Liver (tissue), 8 donors: ENCODE measurements at regions not wholly inside any gene's neighbourhood (a gene's known extent, or its start where the extent isn't known, plus 50 kb on each side); places are given as distances from the start of the nearest gene placed in this dataset.

Experiments used
- DNase-seq: peaks from one replicate; pipeline ENCODE4 v3.0.0-alpha.2; 2017; ENCODE audit warnings: low spot score
- H3K27ac ChIP-seq, 2 donors: one replicate each; pipeline ENCODE4 v1.7.0; 2013; ENCODE audit warnings: inconsistent platforms in 2 of 2, low read length in 2 of 2, control low read depth in 1 of 2, low read depth in 1 of 2, mild to moderate bottlenecking in 1 of 2
- H3K27me3 ChIP-seq, 4 donors: one replicate each; pipeline versions ENCODE4 v1.6.1 to v1.7.0; 2013; ENCODE audit warnings: low read length in 3 of 4, inconsistent platforms in 1 of 4, mild to moderate bottlenecking in 1 of 4, moderate library complexity in 1 of 4; ENCODE audit not compliant: control insufficient read depth in 4 of 4, insufficient read depth in 4 of 4
- H3K36me3 ChIP-seq, 4 donors: one replicate each; pipeline versions ENCODE4 v1.6.1 to v1.7.0; 2013; ENCODE audit warnings: low read length in 3 of 4, mild to moderate bottlenecking in 3 of 4, low read depth in 1 of 4, moderate library complexity in 1 of 4; ENCODE audit not compliant: control insufficient read depth in 4 of 4, insufficient read depth in 3 of 4
- H3K4me1 ChIP-seq, 4 donors: one replicate each; pipeline versions ENCODE4 v1.6.1 to v1.7.0; 2013; ENCODE audit warnings: low read length in 3 of 4, mild to moderate bottlenecking in 3 of 4, moderate library complexity in 1 of 4; ENCODE audit not compliant: control insufficient read depth in 4 of 4, insufficient read depth in 4 of 4
- H3K4me3 ChIP-seq, 3 donors: one replicate each; pipeline versions ENCODE4 v1.6.1 to v1.7.0; 2013; ENCODE audit warnings: low read length in 3 of 3, control low read depth in 1 of 3, low read depth in 1 of 3, mild to moderate bottlenecking in 1 of 3
- H3K9ac ChIP-seq, 2 donors: one replicate each; pipeline ENCODE4 v1.7.0; 2013; ENCODE audit warnings: low read length in 2 of 2, mild to moderate bottlenecking in 2 of 2, moderate library complexity in 2 of 2, control low read depth in 1 of 2, low read depth in 1 of 2
- H3K9me3 ChIP-seq, 4 donors: one replicate each; pipeline versions ENCODE4 v1.6.1 to v1.7.0; 2013; ENCODE audit warnings: low read length in 3 of 4; ENCODE audit not compliant: control insufficient read depth in 4 of 4
- ATF3 ChIP-seq: IDR thresholded peaks from 2 replicates; pipeline ENCODE4 v1.6.1; 2016; ENCODE audit warnings: antibody characterized with exemption
- CTCF ChIP-seq: fragments of 150-350 bp; IDR thresholded peaks from 2 replicates; pipeline ENCODE4 v1.5.1; 2017; ENCODE audit warnings: improper control_type of control experiment, low read depth, low read length; ENCODE audit not compliant: missing input control
- EGR1 ChIP-seq, 2 donors: IDR thresholded peaks; 2 replicates each; pipeline ENCODE4 v1.6.1; 2016 to 2018; ENCODE audit warnings: antibody characterized with exemption in 2 of 2, low read depth in 2 of 2
- FOXA1 ChIP-seq: IDR thresholded peaks from 2 replicates; pipeline ENCODE4 v1.6.1; 2016; ENCODE audit warnings: antibody characterized with exemption
- FOXA2 ChIP-seq: IDR thresholded peaks from 2 replicates; pipeline ENCODE4 v1.6.1; 2016; ENCODE audit warnings: antibody characterized with exemption
- GABPA ChIP-seq, 2 donors: IDR thresholded peaks in 1 of 2; conservative IDR thresholded peaks in 1 of 2; 2 replicates each; pipeline ENCODE4 v1.6.1; 2016; ENCODE audit warnings: antibody characterized with exemption in 2 of 2, mild to moderate bottlenecking in 1 of 2, moderate library complexity in 1 of 2
- HNF4A ChIP-seq, 2 donors: conservative IDR thresholded peaks; 2 replicates each; pipeline ENCODE4 v1.6.1; 2016; ENCODE audit warnings: antibody characterized with exemption in 2 of 2, mild to moderate bottlenecking in 2 of 2
- HNF4G ChIP-seq: IDR thresholded peaks from 2 replicates; pipeline ENCODE4 v1.6.1; 2016; ENCODE audit warnings: antibody characterized with exemption
- JUND ChIP-seq, 2 donors: IDR thresholded peaks; 2 replicates each; pipeline ENCODE4 v1.6.1; 2016; ENCODE audit warnings: antibody characterized with exemption in 2 of 2
- MAX ChIP-seq: IDR thresholded peaks from 2 replicates; pipeline ENCODE4 v1.6.1; 2016; ENCODE audit warnings: antibody characterized with exemption
- NR2F2 ChIP-seq: IDR thresholded peaks from 2 replicates; pipeline ENCODE4 v1.6.1; 2016; ENCODE audit warnings: antibody characterized with exemption
- RAD21 ChIP-seq, 2 donors: IDR thresholded peaks; 2 replicates each; pipeline ENCODE4 v1.6.1; 2016; ENCODE audit warnings: antibody characterized with exemption in 2 of 2, mild to moderate bottlenecking in 2 of 2
- RXRA ChIP-seq, 2 donors: IDR thresholded peaks; 2 replicates each; pipeline ENCODE4 v1.6.1; 2017 to 2018; ENCODE audit warnings: antibody characterized with exemption in 2 of 2, mild to moderate bottlenecking in 1 of 2
- SP1 ChIP-seq: IDR thresholded peaks from 2 replicates; pipeline ENCODE4 v1.6.1; 2018; ENCODE audit warnings: antibody characterized with exemption, mild to moderate bottlenecking
- TAF1 ChIP-seq: conservative IDR thresholded peaks from 2 replicates; pipeline ENCODE4 v1.6.1; 2016; ENCODE audit warnings: antibody characterized with exemption, mild to moderate bottlenecking
- YY1 ChIP-seq: IDR thresholded peaks from 2 replicates; pipeline ENCODE4 v1.6.1; 2016; ENCODE audit warnings: antibody characterized with exemption, mild to moderate bottlenecking
- ZBTB33 ChIP-seq: IDR thresholded peaks from 2 replicates; pipeline ENCODE4 v1.6.1; 2016; ENCODE audit warnings: antibody characterized with exemption
- WGBS: extraction: QIAGEN DNeasy Blood & Tissue Kit; methylation state at CpG from one replicate; pipeline ENCODE4 v1.1.7; 2013; 5-methylcytosine and 5-hydroxymethylcytosine counted together
- TF ChIP-seq, protein P1 (sequence below): IDR thresholded peaks from 2 replicates; pipeline ENCODE4 v1.6.1; 2016; ENCODE audit warnings: antibody characterized with exemption, mild to moderate bottlenecking
- donor health status: healthy.
- donor health status: healthy.
- donor health status: healthy.
- donor health status: healthy.
- donor health status: healthy.

- no peaks in the 10 kb centered on the region for H3K36me3 ChIP-seq
- WGBS = 21% methylated on average over 1 of the region's 1 CpG
- no peak overlapping the region for H3K4me3 ChIP-seq
- DNase-seq = no peak
- no peak overlapping the region for H3K9ac ChIP-seq
- no peaks in the 10 kb centered on the region for H3K4me1 ChIP-seq
- TF ChIP-seq TAF1 (no peak), RXRA (IDR thresholded peaks at IDR 0.05) (no peak), FOXA2 (no peak), RAD21 (IDR thresholded peaks at IDR 0.05) (no peak), NR2F2 (no peak), JUND (IDR thresholded peaks at IDR 0.05) (no peak), CTCF (no peak), GABPA (IDR thresholded peaks at IDR 0.05 in 1 of 2, conservative IDR thresholded peaks at IDR 0.05 in 1 of 2) (no peak), HNF4G (no peak)
- TF ChIP-seq, protein P1, sequence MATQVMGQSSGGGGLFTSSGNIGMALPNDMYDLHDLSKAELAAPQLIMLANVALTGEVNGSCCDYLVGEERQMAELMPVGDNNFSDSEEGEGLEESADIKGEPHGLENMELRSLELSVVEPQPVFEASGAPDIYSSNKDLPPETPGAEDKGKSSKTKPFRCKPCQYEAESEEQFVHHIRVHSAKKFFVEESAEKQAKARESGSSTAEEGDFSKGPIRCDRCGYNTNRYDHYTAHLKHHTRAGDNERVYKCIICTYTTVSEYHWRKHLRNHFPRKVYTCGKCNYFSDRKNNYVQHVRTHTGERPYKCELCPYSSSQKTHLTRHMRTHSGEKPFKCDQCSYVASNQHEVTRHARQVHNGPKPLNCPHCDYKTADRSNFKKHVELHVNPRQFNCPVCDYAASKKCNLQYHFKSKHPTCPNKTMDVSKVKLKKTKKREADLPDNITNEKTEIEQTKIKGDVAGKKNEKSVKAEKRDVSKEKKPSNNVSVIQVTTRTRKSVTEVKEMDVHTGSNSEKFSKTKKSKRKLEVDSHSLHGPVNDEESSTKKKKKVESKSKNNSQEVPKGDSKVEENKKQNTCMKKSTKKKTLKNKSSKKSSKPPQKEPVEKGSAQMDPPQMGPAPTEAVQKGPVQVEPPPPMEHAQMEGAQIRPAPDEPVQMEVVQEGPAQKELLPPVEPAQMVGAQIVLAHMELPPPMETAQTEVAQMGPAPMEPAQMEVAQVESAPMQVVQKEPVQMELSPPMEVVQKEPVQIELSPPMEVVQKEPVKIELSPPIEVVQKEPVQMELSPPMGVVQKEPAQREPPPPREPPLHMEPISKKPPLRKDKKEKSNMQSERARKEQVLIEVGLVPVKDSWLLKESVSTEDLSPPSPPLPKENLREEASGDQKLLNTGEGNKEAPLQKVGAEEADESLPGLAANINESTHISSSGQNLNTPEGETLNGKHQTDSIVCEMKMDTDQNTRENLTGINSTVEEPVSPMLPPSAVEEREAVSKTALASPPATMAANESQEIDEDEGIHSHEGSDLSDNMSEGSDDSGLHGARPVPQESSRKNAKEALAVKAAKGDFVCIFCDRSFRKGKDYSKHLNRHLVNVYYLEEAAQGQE = no peak
- H3K9me3 ChIP-seq = no peaks in the 10 kb centered on the region
- H3K27ac ChIP-seq = no peak overlapping the region
- H3K27me3 ChIP-seq = no peaks in the 10 kb centered on the region
Measured at GRCh38 chr2:146898083-146898482, 946.7 kb upstream of the ACVR2A start.

DNA sequence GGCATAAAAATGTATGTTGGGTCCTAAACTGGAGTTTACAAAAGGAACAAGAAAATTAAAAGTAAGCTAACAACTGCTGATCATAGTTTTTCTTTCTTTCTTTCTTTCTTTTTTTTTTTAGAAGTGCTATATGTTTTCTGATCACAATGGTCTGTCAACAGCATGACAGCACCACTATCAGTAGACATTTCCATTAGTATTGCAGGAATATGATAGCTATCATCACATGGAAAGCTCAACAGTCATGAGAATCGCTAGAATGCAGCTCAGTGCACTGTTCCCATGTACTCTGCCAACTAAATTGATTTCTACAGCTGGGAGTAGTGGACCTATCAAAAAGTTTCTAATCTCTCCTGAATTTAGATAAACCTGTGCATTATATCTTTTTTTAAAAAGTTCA is 950.3 kb upstream of the ACVR2A start:
- no peak overlapping the region for H3K9ac ChIP-seq
- H3K4me1 ChIP-seq = no peaks in the 10 kb centered on the region
- H3K9me3 ChIP-seq = no peaks in the 10 kb centered on the region
- H3K36me3 ChIP-seq = no peaks in the 10 kb centered on the region
- TF ChIP-seq YY1 = no peak
- TF ChIP-seq EGR1 (IDR thresholded peaks at IDR 0.05; ENCODE audit: low read depth in 2 of 2) = no peak
- no peak for TF ChIP-seq GABPA (IDR thresholded peaks at IDR 0.05 in 1 of 2, conservative IDR thresholded peaks at IDR 0.05 in 1 of 2)
- no peak for TF ChIP-seq MAX
- no peak for TF ChIP-seq JUND (IDR thresholded peaks at IDR 0.05)
- TF ChIP-seq, protein P1 = no peak
- no peak for TF ChIP-seq SP1
- TF ChIP-seq NR2F2 = no peak
- TF ChIP-seq RAD21 (IDR thresholded peaks at IDR 0.05) = no peak
- no peak for TF ChIP-seq ZBTB33
- no peak for TF ChIP-seq TAF1
- TF ChIP-seq CTCF = no peak
- no peak for TF ChIP-seq HNF4A (conservative IDR thresholded peaks at IDR 0.05)
- no peak for TF ChIP-seq FOXA1
- TF ChIP-seq RXRA (IDR thresholded peaks at IDR 0.05) = no peak
- no peak for TF ChIP-seq ATF3
- TF ChIP-seq HNF4G = no peak
- TF ChIP-seq FOXA2 = no peak
- no peak overlapping the region for H3K27ac ChIP-seq
- no peak overlapping the region for H3K4me3 ChIP-seq
- DNase-seq = no peak
- H3K27me3 ChIP-seq = peaks cover 0 to 2% (median 0%) of the 10 kb centered on the region in 4 donors
- 70% methylated on average over 1 of the region's 1 CpG for WGBS
